SHP77 treated with DMSO at 0.1 percent for 48 hours (cell line): ENCODE measurements at regions not wholly inside any gene's neighbourhood (a gene's known extent, or its start where the extent isn't known, plus 50 kb on each side); places are given as distances from the start of the nearest gene placed in this dataset.

Source experiments
- DNase-seq: peaks from one replicate; lab custom pipeline; 2025; lab: John Stamatoyannopoulos, UW

- no peak for DNase-seq
These were observed 970.4 kb upstream of the TMEM132C start for GRCh38 chr12:127296591-127296990.

- DNase-seq: no peak
These were observed 969.6 kb upstream of the TMEM132C start for GRCh38 chr12:127297327-127297726.

GRCh38 chr12:127300075-127300474 is 966.9 kb upstream of the TMEM132C start:
- DNase-seq: no peak

GRCh38 chr12:127300753-127301152 is 966.2 kb upstream of the TMEM132C start:
- DNase-seq: no peak

GRCh38 chr12:127301876-127302275 is 965.1 kb upstream of the TMEM132C start:
- no peak for DNase-seq

GRCh38 chr12:127304751-127305725 is 961.9 kb upstream of the TMEM132C start:
- DNase-seq: no peak

GRCh38 chr12:127306604-127307215 is 960.3 kb upstream of the TMEM132C start:
- no peak for DNase-seq

GRCh38 chr12:127307528-127307927 is 959.4 kb upstream of the TMEM132C start:
- no peak for DNase-seq

GRCh38 chr12:127308148-127308547 is 958.8 kb upstream of the TMEM132C start:
- DNase-seq: no peak

- DNase-seq: no peak
These were observed 956.4 kb upstream of the TMEM132C start for GRCh38 chr12:127310548-127310947.

- no peak for DNase-seq
These were observed 955.1 kb upstream of the TMEM132C start for GRCh38 chr12:127311720-127312364.

GRCh38 chr12:127324681-127325080 is 942.3 kb upstream of the TMEM132C start:
- DNase-seq: no peak

- no peak for DNase-seq
These were observed 939.0 kb upstream of the TMEM132C start for GRCh38 chr12:127327986-127328385.

GRCh38 chr12:127328867-127329266 is 938.1 kb upstream of the TMEM132C start:
- no peak for DNase-seq

GRCh38 chr12:127334365-127334764 is 932.6 kb upstream of the TMEM132C start:
- no peak for DNase-seq

GRCh38 chr12:127334912-127335644 is 931.9 kb upstream of the TMEM132C start:
- no peak for DNase-seq

- no peak for DNase-seq
These were observed 930.6 kb upstream of the TMEM132C start for GRCh38 chr12:127336416-127336815.

- DNase-seq: no peak
These were observed 927.9 kb upstream of the TMEM132C start for GRCh38 chr12:127339065-127339464.

GRCh38 chr12:127340381-127340780 is 926.6 kb upstream of the TMEM132C start:
- no peak for DNase-seq

- DNase-seq: no peak
These were observed 924.1 kb upstream of the TMEM132C start for GRCh38 chr12:127342861-127343260.

GRCh38 chr12:127343940-127344339 is 923.0 kb upstream of the TMEM132C start:
- no peak for DNase-seq

GRCh38 chr12:127351481-127352010 is 915.4 kb upstream of the TMEM132C start:
- DNase-seq: no peak
